Smooth muscle cell (in vitro differentiated cells): ENCODE measurements at regions not wholly inside any gene's neighbourhood (a gene's known extent, or its start where the extent isn't known, plus 50 kb on each side); places are given as distances from the start of the nearest gene placed in this dataset.

Source experiments
- DNase-seq: peaks from one replicate; lab custom pipeline; 2025; ENCODE audit not compliant: unreplicated experiment; lab: John Stamatoyannopoulos, UW
- H2AFZ ChIP-seq: fragments of 200-600 bp; sonication (generic); 2 replicates; pipeline ENCODE4 v1.6.0; 2016; ENCODE audit warnings: antibody characterized with exemption, low read depth, mild to moderate bottlenecking
- H3F3A ChIP-seq: fragments of 200-600 bp; sonication (generic); 2 replicates; pipeline ENCODE4 v1.6.0; 2017; ENCODE audit warnings: antibody characterized with exemption, low read depth
- H3K27ac ChIP-seq: fragments of 200-600 bp; sonication (generic); 2 replicates; pipeline ENCODE4 v1.5.1; 2016; ENCODE audit warnings: low read depth, mild to moderate bottlenecking
- H3K27me3 ChIP-seq: fragments of 200-600 bp; sonication (generic); 2 replicates; pipeline ENCODE4 v1.6.1; 2016; ENCODE audit warnings: low read depth, mild to moderate bottlenecking
- H3K36me3 ChIP-seq: fragments of 200-600 bp; sonication (generic); 2 replicates; pipeline ENCODE4 v1.5.1; 2016; ENCODE audit warnings: low read depth
- H3K4me1 ChIP-seq: fragments of 200-600 bp; sonication (generic); 2 replicates; pipeline ENCODE4 v1.5.1; 2016; ENCODE audit warnings: low read depth
- H3K4me2 ChIP-seq: fragments of 200-600 bp; sonication (generic); 2 replicates; pipeline ENCODE4 v1.6.0; 2016; ENCODE audit warnings: mild to moderate bottlenecking
- H3K4me3 ChIP-seq: fragments of 200-600 bp; sonication (generic); 2 replicates; pipeline ENCODE4 v1.5.1; 2016; ENCODE audit warnings: mild to moderate bottlenecking
- H3K79me2 ChIP-seq: fragments of 200-600 bp; sonication (generic); 2 replicates; pipeline ENCODE4 v1.6.0; 2016; ENCODE audit warnings: low read depth, mild to moderate bottlenecking
- H3K9ac ChIP-seq: fragments of 200-600 bp; sonication (generic); 2 replicates; pipeline ENCODE4 v1.6.0; 2016; ENCODE audit warnings: low read depth
- H3K9me3 ChIP-seq: fragments of 200-600 bp; sonication (generic); replicated peaks from 2 replicates; pipeline ENCODE4 v1.5.1; 2016; ENCODE audit warnings: low read depth
- H4K20me1 ChIP-seq: fragments of 200-600 bp; sonication (generic); 2 replicates; pipeline ENCODE4 v1.6.0; 2016; ENCODE audit warnings: low read depth
- WGBS: methylation state at CpG from one replicate; pipeline ENCODE4 v1.1.7; 2016; ENCODE audit warnings: low lambda C conversion rate; 5-methylcytosine and 5-hydroxymethylcytosine counted together
- TF ChIP-seq, protein P1 (sequence below): fragments of 200-600 bp; sonication (generic); IDR thresholded peaks from 2 replicates; pipeline ENCODE4 v1.5.1; 2017; ENCODE audit warnings: borderline replicate concordance, mild to moderate bottlenecking, antibody characterized with exemption; ENCODE audit not compliant: insufficient read depth, poor library complexity, severe bottlenecking

DNA sequence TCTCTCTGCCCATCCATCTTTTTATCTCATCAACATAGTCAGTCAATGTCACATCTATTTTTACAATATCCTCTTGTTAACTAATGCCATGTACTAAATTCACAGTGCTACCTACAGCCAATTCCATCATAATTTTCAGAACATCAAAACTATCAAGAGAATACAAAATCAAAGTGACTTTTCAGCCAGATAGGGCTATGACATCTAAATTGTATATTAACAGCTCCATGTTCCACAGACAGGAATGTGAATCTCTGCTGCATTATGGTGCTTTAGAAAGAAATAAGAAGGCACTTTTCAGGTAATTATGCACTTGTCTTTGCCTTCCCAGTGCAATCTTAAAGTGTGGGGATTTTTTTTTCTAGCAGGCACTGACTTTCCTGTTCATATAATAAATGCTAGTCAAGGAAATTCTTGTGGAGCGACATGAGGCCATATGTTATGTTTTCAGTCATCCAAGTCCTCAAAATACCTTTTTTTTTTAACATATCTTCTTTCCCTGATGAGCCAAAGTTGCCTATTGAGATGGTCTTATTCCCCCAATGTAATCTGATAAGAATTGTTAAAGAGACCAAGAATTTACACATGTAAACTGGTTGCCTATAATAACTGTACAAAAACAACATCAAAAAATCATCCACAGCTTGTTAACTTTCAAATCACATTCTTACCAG is 252.0 kb upstream of the CNTN3 start:
- Histone ChIP-seq H3K27ac (no peak overlapping the region), H3K27me3 (no peaks in the 10 kb centered on the region), H3K9me3 (no peaks in the 10 kb centered on the region), H3K4me1 (no peaks in the 10 kb centered on the region), H3K4me2 (no peak overlapping the region), H3K36me3 (no peaks in the 10 kb centered on the region), H3K79me2 (no peaks in the 10 kb centered on the region), H3K4me3 (no peak overlapping the region), H3F3A (no peaks in the 10 kb centered on the region), H4K20me1 (no peaks in the 10 kb centered on the region), H3K9ac (no peak overlapping the region), H2AFZ (no peak overlapping the region)
- WGBS = 85% methylated on average over 1 of the region's 1 CpG
- DNase-seq = no peak
- TF ChIP-seq, protein P1, sequence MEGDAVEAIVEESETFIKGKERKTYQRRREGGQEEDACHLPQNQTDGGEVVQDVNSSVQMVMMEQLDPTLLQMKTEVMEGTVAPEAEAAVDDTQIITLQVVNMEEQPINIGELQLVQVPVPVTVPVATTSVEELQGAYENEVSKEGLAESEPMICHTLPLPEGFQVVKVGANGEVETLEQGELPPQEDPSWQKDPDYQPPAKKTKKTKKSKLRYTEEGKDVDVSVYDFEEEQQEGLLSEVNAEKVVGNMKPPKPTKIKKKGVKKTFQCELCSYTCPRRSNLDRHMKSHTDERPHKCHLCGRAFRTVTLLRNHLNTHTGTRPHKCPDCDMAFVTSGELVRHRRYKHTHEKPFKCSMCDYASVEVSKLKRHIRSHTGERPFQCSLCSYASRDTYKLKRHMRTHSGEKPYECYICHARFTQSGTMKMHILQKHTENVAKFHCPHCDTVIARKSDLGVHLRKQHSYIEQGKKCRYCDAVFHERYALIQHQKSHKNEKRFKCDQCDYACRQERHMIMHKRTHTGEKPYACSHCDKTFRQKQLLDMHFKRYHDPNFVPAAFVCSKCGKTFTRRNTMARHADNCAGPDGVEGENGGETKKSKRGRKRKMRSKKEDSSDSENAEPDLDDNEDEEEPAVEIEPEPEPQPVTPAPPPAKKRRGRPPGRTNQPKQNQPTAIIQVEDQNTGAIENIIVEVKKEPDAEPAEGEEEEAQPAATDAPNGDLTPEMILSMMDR = no peak

DNA sequence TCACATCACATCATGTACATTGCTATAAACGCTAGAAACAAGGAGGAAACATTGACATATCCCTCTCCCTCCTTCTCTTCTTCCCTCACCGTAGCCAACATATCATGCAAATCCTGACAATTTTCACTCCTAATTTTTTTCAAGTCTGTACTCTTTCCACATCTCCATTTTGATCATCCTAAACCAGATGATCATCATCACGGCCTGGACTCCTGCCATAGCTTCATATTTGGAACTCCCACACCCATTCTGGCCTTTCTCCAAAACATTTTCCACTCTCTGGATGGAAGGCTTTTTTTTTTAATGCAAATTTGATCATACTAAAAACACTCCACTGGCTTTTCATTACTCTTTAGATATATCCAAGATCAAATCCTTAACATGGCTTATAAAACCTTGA is 248.0 kb upstream of the CNTN3 start:
- H3K4me3 ChIP-seq = no peak overlapping the region
- H3K79me2 ChIP-seq = no peaks in the 10 kb centered on the region
- no peaks in the 10 kb centered on the region for H3F3A ChIP-seq
- no peak for DNase-seq
- WGBS = 86% methylated on average over 3 of the region's 3 CpGs
- no peaks in the 10 kb centered on the region for H3K27me3 ChIP-seq
- H4K20me1 ChIP-seq = no peaks in the 10 kb centered on the region
- no peaks in the 10 kb centered on the region for H3K9me3 ChIP-seq
- no peak overlapping the region for H3K27ac ChIP-seq
- H3K9ac ChIP-seq = no peak overlapping the region
- H3K4me2 ChIP-seq = no peak overlapping the region
- H3K4me1 ChIP-seq = no peaks in the 10 kb centered on the region
- TF ChIP-seq, protein P1 = no peak
- no peak overlapping the region for H2AFZ ChIP-seq
- H3K36me3 ChIP-seq = no peaks in the 10 kb centered on the region

DNA sequence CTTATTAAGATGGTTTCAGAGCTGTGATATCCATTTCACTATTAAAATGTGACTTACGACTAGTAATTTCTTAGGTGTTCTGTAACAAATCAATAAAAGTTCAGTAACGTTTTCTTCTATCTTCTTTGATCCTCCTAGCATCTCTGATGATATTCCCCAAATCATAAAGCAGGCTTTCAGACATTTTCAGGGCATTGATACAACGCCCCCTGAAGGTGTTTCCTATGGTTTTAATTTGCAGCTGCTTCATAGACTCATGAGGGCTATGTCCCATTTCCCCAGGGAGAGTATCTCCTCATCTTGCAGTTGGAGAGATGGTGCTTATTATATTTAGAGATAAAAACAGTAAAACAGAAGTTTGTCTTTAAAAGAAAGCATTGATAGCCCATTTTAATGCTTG is 246.8 kb upstream of the CNTN3 start:
- Histone ChIP-seq H3F3A (no peaks in the 10 kb centered on the region), H3K9ac (no peak overlapping the region), H3K4me3 (no peak overlapping the region), H3K9me3 (no peaks in the 10 kb centered on the region), H2AFZ (no peak overlapping the region), H4K20me1 (no peaks in the 10 kb centered on the region), H3K27me3 (no peaks in the 10 kb centered on the region), H3K4me2 (no peak overlapping the region), H3K79me2 (no peaks in the 10 kb centered on the region), H3K36me3 (no peaks in the 10 kb centered on the region), H3K27ac (no peak overlapping the region), H3K4me1 (no peaks in the 10 kb centered on the region)
- WGBS = 68% methylated on average over 3 of the region's 3 CpGs
- TF ChIP-seq, protein P1 = no peak
- DNase-seq = no peak

DNA sequence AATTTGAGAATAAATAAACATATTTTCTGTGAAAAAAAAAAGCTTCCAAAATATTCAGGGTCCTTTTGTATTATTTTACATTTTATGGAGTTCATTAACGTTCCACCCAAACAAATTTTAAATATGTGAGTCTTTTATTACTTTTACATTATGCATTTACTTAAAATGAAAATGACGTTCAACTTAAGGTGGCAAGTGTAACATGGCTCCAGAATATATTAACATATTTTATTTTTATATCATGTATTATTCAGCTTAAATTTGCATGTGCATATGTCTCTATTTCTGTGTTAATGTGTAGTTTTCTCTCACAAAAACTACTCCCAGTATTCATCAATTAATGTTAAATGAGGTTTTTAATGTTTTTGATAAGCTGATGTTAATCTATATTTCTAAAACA is 243.6 kb upstream of the CNTN3 start:
- no peaks in the 10 kb centered on the region for H3K4me1 ChIP-seq

More for the DNA sequence above, 243.6 kb upstream of the CNTN3 start:
- 86% methylated on average over 2 of the region's 2 CpGs for WGBS
- no peak for DNase-seq
- Histone ChIP-seq H3K27me3 (no peaks in the 10 kb centered on the region), H3K9me3 (no peaks in the 10 kb centered on the region), H3K4me2 (no peak overlapping the region), H4K20me1 (no peaks in the 10 kb centered on the region), H3F3A (no peaks in the 10 kb centered on the region), H3K79me2 (no peaks in the 10 kb centered on the region), H3K4me3 (no peak overlapping the region), H2AFZ (no peak overlapping the region), H3K27ac (no peak overlapping the region), H3K36me3 (no peaks in the 10 kb centered on the region), H3K9ac (no peak overlapping the region)
- TF ChIP-seq, protein P1 = no peak
